K562 (cell line): ENCODE measurements at regions not wholly inside any gene's neighbourhood (a gene's known extent, or its start where the extent isn't known, plus 50 kb on each side); places are given as distances from the start of the nearest gene placed in this dataset.

Experiments
- ATAC-seq: fragments of 200-7000 bp; cut with Tn5 transposase; 3 replicates; pipeline ENCODE4 v1.9.1; 2020; ENCODE audit warnings: moderate library complexity
- BruUV-seq: library from RNA; stranded (reverse); fragments of 400-500 nt; replicated peaks from 2 replicates; lab custom pipeline; 2021; lab: Mats Ljungman, UMichigan
- CTCF ChIA-PET: fragments of 300-600 bp; formaldehyde crosslinking; extraction: SDS; loops from one replicate; lab custom pipeline; 2021; ENCODE audit warnings: low intra/inter-chr PET ratio; lab: Yijun Ruan, JAX
- POLR2A ChIA-PET: fragments of 300-600, 350-650 bp; sonication (Branson Sonifier 250); formaldehyde crosslinking; extraction: SDS; loops from one replicate; lab custom pipeline; 2021; ENCODE audit warnings: antibody characterized with exemption, inconsistent platforms; lab: Yijun Ruan, JAX
- DNase-seq, 4 experiments: peaks; one replicate each; pipeline versions ENCODE4 v3.0.0 to v3.0.0-alpha.2; 2011 to 2018; ENCODE audit warnings: low spot score in 3 of 4, mixed read lengths in 3 of 4; ENCODE audit errors: extremely low read depth in 1 of 4
- FAIRE-seq: peaks from 2 replicates; lab custom pipeline; 2011; peaks lifted over from hg19 to GRCh38; lab: Jason Lieb, UNC
- H2AFZ ChIP-seq: 2 replicates; pipeline ENCODE4 v1.6.0; 2011; ENCODE audit warnings: low read depth, low read length, control low read depth, inconsistent platforms
- H3K27ac ChIP-seq: fragments of 200-600 bp; 3 replicates; pipeline ENCODE4 v1.8.0; 2011; ENCODE audit warnings: low read depth, mild to moderate bottlenecking, control low read depth, inconsistent platforms, low read length, moderate library complexity, mixed read lengths; ENCODE audit errors: extremely low read depth
- H3K27me3 ChIP-seq, 2 experiments: fragments of 300-600 bp in 1 of 2; 2 replicates in 1 of 2; 3 replicates in 1 of 2; pipeline versions ENCODE4 v1.6.0 to v1.8.0; 2011; ENCODE audit warnings: inconsistent platforms in 2 of 2, low read length in 2 of 2, mild to moderate bottlenecking in 1 of 2, mixed read lengths in 1 of 2, moderate library complexity in 1 of 2; ENCODE audit not compliant: control insufficient read depth in 2 of 2, insufficient read depth in 2 of 2
- H3K36me3 ChIP-seq: fragments of 300-600 bp; 3 replicates; pipeline ENCODE4 v1.8.0; 2011; ENCODE audit warnings: mild to moderate bottlenecking, low read length, inconsistent platforms; ENCODE audit not compliant: control insufficient read depth, insufficient read depth
- H3K4me1 ChIP-seq, 2 experiments: fragments of 200-600 bp in 1 of 2; replicated peaks in 1 of 2; 2 replicates in 1 of 2; 3 replicates in 1 of 2; pipeline versions ENCODE4 v1.5.1 to v1.8.0; 2011; ENCODE audit warnings: inconsistent platforms in 2 of 2, low read length in 2 of 2, mild to moderate bottlenecking in 1 of 2, mixed read lengths in 1 of 2, moderate library complexity in 1 of 2; ENCODE audit not compliant: control insufficient read depth in 2 of 2, insufficient read depth in 2 of 2
- H3K4me2 ChIP-seq: 2 replicates; pipeline ENCODE4 v1.6.1; 2011; ENCODE audit warnings: low read length, control low read depth, inconsistent platforms, mixed read lengths; ENCODE audit not compliant: insufficient read depth
- H3K4me3 ChIP-seq: fragments of 200-600 bp; sonication (generic), shearing (Covaris generic); 2 replicates; pipeline ENCODE4 v1.5.1; 2016; ENCODE audit warnings: control low read depth, inconsistent platforms
- H3K79me2 ChIP-seq: fragments of 200-600 bp; 3 replicates; pipeline ENCODE4 v1.8.0; 2011; ENCODE audit warnings: low read length, inconsistent platforms; ENCODE audit not compliant: control insufficient read depth, insufficient read depth
- H3K9ac ChIP-seq, 2 experiments: 2 replicates each; pipeline versions ENCODE4 v1.6.0 to v1.6.1; 2011; ENCODE audit warnings: low read depth in 2 of 2, low read length in 2 of 2, control low read depth in 1 of 2, inconsistent platforms in 1 of 2, mild to moderate bottlenecking in 1 of 2, mixed read lengths in 1 of 2; ENCODE audit not compliant: insufficient read depth in 1 of 2
- H3K9me1 ChIP-seq: one replicate; pipeline ENCODE4 v1.6.0; 2011; ENCODE audit warnings: inconsistent platforms, mild to moderate bottlenecking, low read length, moderate library complexity; ENCODE audit not compliant: control insufficient read depth, insufficient read depth
- H3K9me3 ChIP-seq: replicated peaks from 2 replicates; pipeline ENCODE4 v1.5.1; 2011; ENCODE audit warnings: low read depth, low read length, inconsistent platforms; ENCODE audit not compliant: control insufficient read depth, insufficient read depth
- H4K20me1 ChIP-seq: replicated peaks from 2 replicates; pipeline ENCODE4 v1.6.1; 2011; ENCODE audit warnings: low read length, inconsistent platforms, mixed read lengths; ENCODE audit not compliant: control insufficient read depth, insufficient read depth
- CEBPG ChIP-seq, 3 experiments: fragments of 200-800 bp in 1 of 3; sonication (Bioruptor generic) in 1 of 3; sonication (generic) in 1 of 3; formaldehyde crosslinking in 1 of 3; IDR thresholded peaks in 2 of 3; conservative IDR thresholded peaks in 1 of 3; 2 replicates each; pipeline versions ENCODE4 v1.6.1 to v1.8.0; 2016 to 2022; ENCODE audit warnings: missing compliant biosample characterization in 2 of 3, missing genetic modification characterization in 2 of 3, mild to moderate bottlenecking in 1 of 3, missing genetic modification reagents in 1 of 3
- HCFC1 ChIP-seq: IDR thresholded peaks from 2 replicates; pipeline ENCODE4 v1.6.1; 2012; ENCODE audit warnings: low read depth, low read length, improper control_type of control experiment
- HNRNPK ChIP-seq: fragments of 200-400 bp; formaldehyde crosslinking; IDR thresholded peaks from one replicate; pipeline ENCODE4 v1.6.1; 2018; ENCODE audit warnings: mild to moderate bottlenecking, low read depth, low read length; ENCODE audit not compliant: poor library complexity, severe bottlenecking
- MAFG ChIP-seq: fragments of 450-650 bp; conservative IDR thresholded peaks from 2 replicates; pipeline ENCODE4 v1.6.1; 2016; ENCODE audit warnings: missing genetic modification characterization, missing compliant biosample characterization
- ZBTB8A ChIP-seq: fragments of 450-650 bp; IDR thresholded peaks from 2 replicates; pipeline ENCODE4 v1.6.1; 2018; ENCODE audit warnings: mild to moderate bottlenecking, moderate library complexity; ENCODE audit not compliant: partially characterized antibody
- ZNF253 ChIP-seq: fragments of 250-450 bp; sonication (Bioruptor Pico); conservative IDR thresholded peaks from 2 replicates; pipeline ENCODE4 v1.6.1; 2021; ENCODE audit warnings: mild to moderate bottlenecking
- ZNF316 ChIP-seq: fragments of 450-650 bp; IDR thresholded peaks from 2 replicates; pipeline ENCODE4 v1.6.1; 2016
- WGBS: fragments of 100-300 bp; shearing (Covaris generic); methylation state at CpG from one replicate; pipeline ENCODE4 v1.1.6; 2016; ENCODE audit warnings: low coverage, mixed read lengths; ENCODE audit not compliant: insufficient coverage; ENCODE audit errors: missing lambda C conversion rate; 5-methylcytosine and 5-hydroxymethylcytosine counted together
- in situ Hi-C: fragments of 300-500 bp; cut with MboI; formaldehyde crosslinking; loops from 4 replicates; pipeline ENCODE4 v1.15.0; 2018; ENCODE audit warnings: inconsistent platforms, mixed read lengths
- intact Hi-C: fragments of 100-400 bp; cut with micrococcal nuclease; formaldehyde crosslinking; loops from 2 replicates; pipeline ENCODE4 v1.14.2; 2022
- TF ChIP-seq, protein P1 (sequence below), 2 experiments: fragments of 450-650 bp in 1 of 2; sonication (generic) in 1 of 2; formaldehyde crosslinking in 1 of 2; IDR thresholded peaks in 1 of 2; conservative IDR thresholded peaks in 1 of 2; 2 replicates each; pipeline versions ENCODE4 v1.6.1 to v1.8.1; 2016 to 2023; ENCODE audit warnings: mild to moderate bottlenecking in 2 of 2, moderate library complexity in 2 of 2, inconsistent platforms in 1 of 2, missing genetic modification reagents in 1 of 2
- TF ChIP-seq, protein P2 (sequence below): fragments of 250-450 bp; sonication (Bioruptor Pico); IDR thresholded peaks from 2 replicates; pipeline ENCODE4 v1.5.0; 2022; ENCODE audit warnings: mild to moderate bottlenecking
- TF ChIP-seq, protein P3 (sequence below): fragments of 250-450 bp; sonication (Bioruptor Pico); IDR thresholded peaks from 2 replicates; pipeline ENCODE4 v1.8.0; 2022; ENCODE audit warnings: inconsistent platforms, mild to moderate bottlenecking, moderate library complexity, borderline replicate concordance

DNA sequence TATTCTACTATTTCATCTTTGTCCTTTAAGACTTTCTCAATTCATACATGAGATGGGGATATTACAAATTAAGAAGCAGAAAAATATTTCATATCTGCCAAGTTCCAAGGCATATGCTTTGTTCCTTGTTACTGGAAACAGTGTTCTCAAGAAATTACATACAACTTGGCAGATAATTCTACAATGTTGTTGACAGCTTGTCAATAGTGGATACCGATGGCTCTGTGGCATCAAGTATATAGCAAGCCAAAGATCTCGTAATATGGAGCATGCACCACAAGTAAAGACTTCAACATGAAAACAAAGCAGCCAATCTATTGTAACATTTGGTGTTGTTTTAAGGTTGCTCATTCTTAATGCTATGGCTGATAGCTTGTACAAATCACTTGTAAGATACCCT, 598.2 kb upstream of the KLHL29 start (continued):
- TF ChIP-seq, protein P1, sequence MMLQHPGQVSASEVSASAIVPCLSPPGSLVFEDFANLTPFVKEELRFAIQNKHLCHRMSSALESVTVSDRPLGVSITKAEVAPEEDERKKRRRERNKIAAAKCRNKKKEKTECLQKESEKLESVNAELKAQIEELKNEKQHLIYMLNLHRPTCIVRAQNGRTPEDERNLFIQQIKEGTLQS (IDR thresholded peaks at IDR 0.05) = no peak
- TF ChIP-seq, protein P1 (CRISPR knock-in tag; conservative IDR thresholded peaks at IDR 0.05) = no peak
- TF ChIP-seq ZBTB8A = no peak
- no peak for TF ChIP-seq ZNF253 (CRISPR knock-in tag)
- TF ChIP-seq, protein P2, sequence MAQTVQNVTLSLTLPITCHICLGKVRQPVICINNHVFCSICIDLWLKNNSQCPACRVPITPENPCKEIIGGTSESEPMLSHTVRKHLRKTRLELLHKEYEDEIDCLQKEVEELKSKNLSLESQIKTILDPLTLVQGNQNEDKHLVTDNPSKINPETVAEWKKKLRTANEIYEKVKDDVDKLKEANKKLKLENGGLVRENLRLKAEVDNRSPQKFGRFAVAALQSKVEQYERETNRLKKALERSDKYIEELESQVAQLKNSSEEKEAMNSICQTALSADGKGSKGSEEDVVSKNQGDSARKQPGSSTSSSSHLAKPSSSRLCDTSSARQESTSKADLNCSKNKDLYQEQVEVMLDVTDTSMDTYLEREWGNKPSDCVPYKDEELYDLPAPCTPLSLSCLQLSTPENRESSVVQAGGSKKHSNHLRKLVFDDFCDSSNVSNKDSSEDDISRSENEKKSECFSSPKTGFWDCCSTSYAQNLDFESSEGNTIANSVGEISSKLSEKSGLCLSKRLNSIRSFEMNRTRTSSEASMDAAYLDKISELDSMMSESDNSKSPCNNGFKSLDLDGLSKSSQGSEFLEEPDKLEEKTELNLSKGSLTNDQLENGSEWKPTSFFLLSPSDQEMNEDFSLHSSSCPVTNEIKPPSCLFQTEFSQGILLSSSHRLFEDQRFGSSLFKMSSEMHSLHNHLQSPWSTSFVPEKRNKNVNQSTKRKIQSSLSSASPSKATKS (CRISPR knock-in tag) = no peak
- TF ChIP-seq HCFC1 = no peak

DNA sequence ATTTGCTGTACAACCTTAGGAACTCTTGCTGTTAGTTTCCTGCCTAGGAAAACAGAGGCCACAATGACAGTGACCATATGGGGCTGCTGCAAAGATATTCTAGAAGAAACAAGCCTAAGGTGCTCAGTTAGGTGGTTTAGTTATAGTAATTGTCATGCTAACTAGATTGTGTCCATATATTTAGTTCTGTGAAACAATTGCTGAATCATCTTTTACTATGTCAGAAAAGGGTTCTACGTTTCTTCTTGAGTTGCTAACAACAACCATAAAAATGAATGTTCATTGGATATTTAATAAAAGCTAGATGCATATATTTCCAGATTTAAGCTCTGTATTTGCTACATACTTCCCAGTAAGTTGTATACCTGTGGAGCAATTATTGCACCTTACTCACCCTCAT, 597.2 kb upstream of the KLHL29 start:
- CTCF ChIA-PET = no interaction called here
- no peak for DNase-seq
- intact Hi-C loops (no loop called here), in situ Hi-C loops (no loop called here)
- Histone ChIP-seq H3K4me1 (no peaks in the 10 kb centered on the region), H3K79me2 (no peaks in the 10 kb centered on the region), H2AFZ (no peak overlapping the region), H3K9me1 (no peaks in the 10 kb centered on the region), H4K20me1 (no peaks in the 10 kb centered on the region), H3K27me3 (no peaks in the 10 kb centered on the region), H3K4me3 (no peak overlapping the region), H3K27ac (no peak overlapping the region), H3K36me3 (no peaks in the 10 kb centered on the region), H3K9ac (no peak overlapping the region), H3K4me2 (no peak overlapping the region), H3K9me3 (no peaks in the 10 kb centered on the region)
- TF ChIP-seq MAFG (peak; percentile 30), ZNF316 (peak; percentile 51; the same call in 1 of the 2 replicates), HNRNPK (no peak), CEBPG (CRISPR knock-in tag; IDR thresholded peaks at IDR 0.05) (no peak), CEBPG (tag; conservative IDR thresholded peaks at IDR 0.05 in 1 of 2, IDR thresholded peaks at IDR 0.05 in 1 of 2) (no peak)
- TF ChIP-seq, protein P3, sequence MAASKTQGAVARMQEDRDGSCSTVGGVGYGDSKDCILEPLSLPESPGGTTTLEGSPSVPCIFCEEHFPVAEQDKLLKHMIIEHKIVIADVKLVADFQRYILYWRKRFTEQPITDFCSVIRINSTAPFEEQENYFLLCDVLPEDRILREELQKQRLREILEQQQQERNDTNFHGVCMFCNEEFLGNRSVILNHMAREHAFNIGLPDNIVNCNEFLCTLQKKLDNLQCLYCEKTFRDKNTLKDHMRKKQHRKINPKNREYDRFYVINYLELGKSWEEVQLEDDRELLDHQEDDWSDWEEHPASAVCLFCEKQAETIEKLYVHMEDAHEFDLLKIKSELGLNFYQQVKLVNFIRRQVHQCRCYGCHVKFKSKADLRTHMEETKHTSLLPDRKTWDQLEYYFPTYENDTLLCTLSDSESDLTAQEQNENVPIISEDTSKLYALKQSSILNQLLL (CRISPR knock-in tag) = no peak
- no peak for FAIRE-seq
- ATAC-seq = no peak
- WGBS = 0% methylated on average over 1 of the region's 1 CpG
- POLR2A ChIA-PET = no interaction called here
- BruUV-seq = no TSS peak
